CD14-positive monocyte (primary cell): ENCODE measurements at regions not wholly inside any gene's neighbourhood (a gene's known extent, or its start where the extent isn't known, plus 50 kb on each side); places are given as distances from the start of the nearest gene placed in this dataset.

Experiments used
- DNase-seq, 3 donors: peaks; one replicate each; pipeline ENCODE4 v3.0.0-alpha.2; 2011 to 2022
- H2AFZ ChIP-seq: 2 replicates; pipeline ENCODE4 v1.6.0; 2012; ENCODE audit warnings: mild to moderate bottlenecking, low read depth, low read length, inconsistent platforms; ENCODE audit not compliant: insufficient read depth, poor library complexity, severe bottlenecking
- H3K27ac ChIP-seq, 2 donors: 1 replicate in 1 of 2; 2 replicates in 1 of 2; pipeline ENCODE4 v1.5.1; 2012 to 2013; ENCODE audit warnings: low read length in 2 of 2, control low read depth in 1 of 2, inconsistent platforms in 1 of 2, low read depth in 1 of 2, mild to moderate bottlenecking in 1 of 2
- H3K27me3 ChIP-seq, 2 donors: one replicate each; pipeline versions ENCODE4 v1.6.0 to v1.6.1; 2011 to 2013; ENCODE audit warnings: low read length in 2 of 2; ENCODE audit not compliant: control insufficient read depth in 2 of 2, insufficient read depth in 2 of 2
- H3K36me3 ChIP-seq, 2 donors: replicated peaks in 1 of 2; 1 replicate in 1 of 2; 2 replicates in 1 of 2; pipeline versions ENCODE4 v1.5.1 to v1.6.1; 2012 to 2013; ENCODE audit warnings: low read length in 2 of 2, control low read depth in 1 of 2, inconsistent platforms in 1 of 2, mild to moderate bottlenecking in 1 of 2; ENCODE audit not compliant: insufficient read depth in 2 of 2, control insufficient read depth in 1 of 2
- H3K4me1 ChIP-seq, 2 donors: 1 replicate in 1 of 2; 2 replicates in 1 of 2; pipeline versions ENCODE4 v1.5.1 to v1.6.1; 2012 to 2013; ENCODE audit warnings: low read length in 2 of 2, control low read depth in 1 of 2, inconsistent platforms in 1 of 2, mild to moderate bottlenecking in 1 of 2, moderate library complexity in 1 of 2; ENCODE audit not compliant: insufficient read depth in 2 of 2, control insufficient read depth in 1 of 2
- H3K4me2 ChIP-seq: replicated peaks from 2 replicates; pipeline ENCODE3; 2012; ENCODE audit warnings: low read length, moderate library complexity, mild to moderate bottlenecking; ENCODE audit not compliant: poor library complexity, severe bottlenecking; ENCODE audit errors: extremely low read depth
- H3K4me3 ChIP-seq, 3 experiments: fragments of 200-600 bp in 1 of 3; sonication (generic) in 1 of 3; replicated peaks in 1 of 3; 1 replicate in 2 of 3; 2 replicates in 1 of 3; pipeline ENCODE4 v1.5.1; 2011 to 2013; ENCODE audit warnings: low read length in 3 of 3, mild to moderate bottlenecking in 3 of 3, control low read depth in 2 of 3, low read depth in 2 of 3, inconsistent platforms in 1 of 3, moderate library complexity in 1 of 3
- H3K79me2 ChIP-seq: 2 replicates; pipeline ENCODE4 v1.6.0; 2012; ENCODE audit warnings: mild to moderate bottlenecking, control low read depth, inconsistent platforms, low read length, moderate library complexity; ENCODE audit not compliant: insufficient read depth
- H3K9ac ChIP-seq: 2 replicates; pipeline ENCODE4 v1.6.0; 2017; ENCODE audit warnings: low read length, mild to moderate bottlenecking; ENCODE audit not compliant: insufficient read depth, poor library complexity, severe bottlenecking
- H3K9me3 ChIP-seq, 2 donors: replicated peaks in 1 of 2; 1 replicate in 1 of 2; 2 replicates in 1 of 2; pipeline versions ENCODE4 v1.5.1 to v1.6.1; 2012 to 2013; ENCODE audit warnings: low read length in 2 of 2, control low read depth in 1 of 2; ENCODE audit not compliant: control insufficient read depth in 1 of 2, insufficient read depth in 1 of 2
- H4K20me1 ChIP-seq: 2 replicates; pipeline ENCODE4 v1.6.0; 2012; ENCODE audit warnings: mild to moderate bottlenecking, low read length, control low read depth, moderate library complexity; ENCODE audit not compliant: insufficient read depth
- H3K27ac Mint-ChIP-seq, 7 donors: one replicate each; pipeline ENCODE4 v1.8.0; 2020; ENCODE audit warnings: mild to moderate bottlenecking in 7 of 7, mixed read lengths in 7 of 7, moderate library complexity in 6 of 7, inconsistent platforms in 2 of 7
- H3K27me3 Mint-ChIP-seq, 3 donors: one replicate each; pipeline ENCODE4 v1.8.0; 2021 to 2022; ENCODE audit warnings: low read depth in 3 of 3, mild to moderate bottlenecking in 3 of 3, mixed read lengths in 3 of 3, moderate library complexity in 3 of 3, inconsistent platforms in 1 of 3
- H3K36me3 Mint-ChIP-seq, 2 donors: one replicate each; pipeline ENCODE4 v1.8.0; 2020; ENCODE audit warnings: mixed read lengths in 2 of 2, inconsistent platforms in 1 of 2, mild to moderate bottlenecking in 1 of 2
- H3K4me1 Mint-ChIP-seq: one replicate; pipeline ENCODE4 v1.8.0; 2020; ENCODE audit warnings: mild to moderate bottlenecking, mixed read lengths
- H3K4me3 Mint-ChIP-seq, 2 donors: one replicate each; pipeline ENCODE4 v1.8.0; 2020; ENCODE audit warnings: mild to moderate bottlenecking in 2 of 2, mixed read lengths in 2 of 2, moderate library complexity in 1 of 2
- H3K9me3 Mint-ChIP-seq, 7 donors: one replicate each; pipeline ENCODE4 v1.8.0; 2020 to 2022; ENCODE audit warnings: mixed read lengths in 7 of 7, mild to moderate bottlenecking in 6 of 7, moderate library complexity in 6 of 7, inconsistent platforms in 2 of 7
- CTCF ChIP-seq: fragments of 200-600 bp; IDR thresholded peaks from one replicate; pipeline ENCODE4 v1.8.0; 2022; ENCODE audit warnings: antibody characterized with exemption, mild to moderate bottlenecking
- WGBS: methylation state at CpG from one replicate; pipeline ENCODE4 v1.1.5; 2013; ENCODE audit warnings: missing lambda C conversion rate; ENCODE audit not compliant: insufficient coverage; 5-methylcytosine and 5-hydroxymethylcytosine counted together
- intact Hi-C, 2 donors: fragments of 100-400 bp; cut with micrococcal nuclease; formaldehyde crosslinking; loops; one replicate each; pipeline versions ENCODE4 v1.15.0 to v1.15.1; 2023

- no peaks in the 10 kb centered on the region for H3K36me3 Mint-ChIP-seq
- intact Hi-C loops = no loop called here
- no peaks in the 10 kb centered on the region for H4K20me1 ChIP-seq
- H3K9me3 Mint-ChIP-seq = peaks cover 0 to 10% (median 8%) of the 10 kb centered on the region in 7 donors
- no peaks in the 10 kb centered on the region for H3K27me3 Mint-ChIP-seq
- H3K27ac Mint-ChIP-seq = no peak overlapping the region
- H3K4me3 ChIP-seq = no peak overlapping the region
- H2AFZ ChIP-seq = no peak overlapping the region
- WGBS = 40% methylated on average over 1 of the region's 3 CpGs
- no peaks in the 10 kb centered on the region for H3K79me2 ChIP-seq
- no peak for TF ChIP-seq CTCF
- H3K4me1 ChIP-seq = no peaks in the 10 kb centered on the region
- DNase-seq = no peak
- no peak overlapping the region for H3K4me3 Mint-ChIP-seq
- no peak overlapping the region for H3K27ac ChIP-seq
- no peak overlapping the region for H3K9ac ChIP-seq
- peaks cover 0 to 19% of the 10 kb centered on the region in 2 donors for H3K9me3 ChIP-seq
- H3K36me3 ChIP-seq = no peaks in the 10 kb centered on the region
- no peaks in the 10 kb centered on the region for H3K27me3 ChIP-seq
- H3K4me1 Mint-ChIP-seq = no peaks in the 10 kb centered on the region
- no peak overlapping the region for H3K4me2 ChIP-seq
Observed at GRCh38 chr2:82986899-82987298, 1472.2 kb downstream of the SUCLG1 start.

GRCh38 chr2:82985572-82986197 lies 1473.4 kb downstream of the SUCLG1 start:
- H3K27me3 Mint-ChIP-seq = no peaks in the 10 kb centered on the region
- 95% methylated on average over 12 of the region's 18 CpGs for WGBS
- intact Hi-C loops = no loop called here
- Histone ChIP-seq H4K20me1 (no peaks in the 10 kb centered on the region), H2AFZ (no peak overlapping the region), H3K27me3 (no peaks in the 10 kb centered on the region), H3K4me1 (no peaks in the 10 kb centered on the region), H3K9me3 (peaks cover 0 to 19% of the 10 kb centered on the region in 2 donors), H3K27ac (no peak overlapping the region), H3K4me2 (no peak overlapping the region), H3K9ac (no peak overlapping the region), H3K36me3 (no peaks in the 10 kb centered on the region), H3K79me2 (no peaks in the 10 kb centered on the region), H3K4me3 (no peak overlapping the region)
- no peak for TF ChIP-seq CTCF
- H3K4me1 Mint-ChIP-seq = no peaks in the 10 kb centered on the region
- H3K9me3 Mint-ChIP-seq = peaks cover 2 to 11% (median 8%) of the 10 kb centered on the region in 7 donors
- no peak overlapping the region for H3K4me3 Mint-ChIP-seq
- no peak overlapping the region for H3K27ac Mint-ChIP-seq
- no peaks in the 10 kb centered on the region for H3K36me3 Mint-ChIP-seq
- no peak for DNase-seq
